ENCODE measurements at regions not wholly inside any gene's neighbourhood (a gene's known extent, or its start where the extent isn't known, plus 50 kb on each side); places are given as distances from the start of the nearest gene placed in this dataset.
"Not testable (repeated sequence)": the region's sequence is repeated elsewhere in the genome, so short reads cannot be mapped to it uniquely, and the experiment has no call there.

GRCh38 chr3:196147116-196147515 is 64.1 kb downstream of the ZDHHC19 start:
- no peak for DNase-seq (ENCODE audit: low read depth in 4 of 4, low spot score in 3 of 4)

DNA sequence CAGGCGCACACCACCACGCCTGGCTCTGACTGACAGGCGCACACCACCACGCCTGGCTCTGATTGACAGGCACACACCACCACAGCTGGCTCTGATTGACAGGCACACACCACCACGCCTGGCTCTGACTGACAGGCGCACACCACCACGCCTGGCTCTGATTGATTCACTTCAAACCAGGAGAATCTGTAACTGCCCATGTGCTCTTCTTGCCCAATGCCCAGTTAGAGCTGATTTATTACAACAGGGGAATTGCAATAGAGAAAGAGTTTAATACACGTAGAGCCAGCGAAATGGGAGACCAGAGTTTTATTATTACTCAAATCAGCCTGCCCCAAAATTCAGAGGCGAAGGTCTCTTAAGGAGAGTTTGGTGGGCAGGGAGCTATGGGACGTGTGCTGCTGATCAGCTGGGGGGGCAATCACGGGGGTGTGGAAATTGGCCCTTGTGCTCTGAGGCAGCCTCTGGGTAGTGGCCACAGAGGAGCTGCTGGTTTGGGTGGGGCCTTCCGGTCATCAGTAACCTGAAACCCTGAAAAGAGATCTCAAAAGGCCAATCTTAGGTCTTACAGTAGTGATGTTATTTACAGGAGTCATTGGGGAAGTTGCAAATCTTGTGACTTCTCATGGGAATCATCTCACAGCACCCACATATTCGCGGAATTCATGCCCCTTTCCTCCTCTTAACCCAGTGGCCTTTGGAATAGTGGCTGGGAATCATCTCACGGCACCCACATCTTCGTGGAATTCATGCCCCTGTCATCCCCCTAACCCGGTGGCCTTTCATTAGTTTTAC is 63.8 kb upstream of the TFRC start:
- DNase-seq (ENCODE audit: low read depth in 4 of 4, low spot score in 3 of 4), result no peak

DNA sequence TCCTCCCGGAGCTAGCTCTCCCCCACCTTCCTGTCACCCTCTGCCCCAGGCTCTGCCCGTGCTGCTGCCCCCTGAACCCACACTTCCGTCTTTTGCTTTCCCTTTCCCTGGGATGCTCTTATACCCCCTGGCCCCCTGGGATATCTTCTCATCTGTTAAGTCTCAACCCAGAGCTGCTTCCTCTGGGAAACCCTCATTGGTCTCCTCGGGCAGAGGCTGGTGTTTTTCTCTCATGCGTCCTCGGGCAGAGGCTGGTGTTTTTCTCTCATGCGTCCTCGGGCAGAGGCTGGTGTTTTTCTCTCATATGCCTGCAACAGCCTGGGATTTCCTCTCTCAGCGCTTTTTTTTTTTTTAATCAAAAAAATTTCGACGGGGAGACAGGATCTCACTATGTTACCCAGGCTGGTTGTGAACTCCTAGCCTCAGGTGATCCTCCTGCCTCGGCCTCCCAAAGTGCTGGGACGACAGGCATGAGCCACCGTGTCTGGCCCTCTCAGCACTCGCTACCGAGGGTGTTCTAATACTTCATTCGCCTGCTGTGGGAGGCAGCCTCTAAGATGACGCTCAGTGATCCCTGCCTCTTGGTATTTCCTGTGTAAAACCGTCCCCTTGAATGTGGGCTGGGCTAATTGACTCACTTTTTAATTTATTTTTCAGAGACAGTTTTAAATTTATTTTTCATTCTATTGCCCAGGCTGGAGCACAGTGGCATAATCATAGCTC is 62.7 kb upstream of the TFRC start:
- DNase-seq (ENCODE audit: low read depth in 4 of 4, low spot score in 3 of 4), result no peak

DNA sequence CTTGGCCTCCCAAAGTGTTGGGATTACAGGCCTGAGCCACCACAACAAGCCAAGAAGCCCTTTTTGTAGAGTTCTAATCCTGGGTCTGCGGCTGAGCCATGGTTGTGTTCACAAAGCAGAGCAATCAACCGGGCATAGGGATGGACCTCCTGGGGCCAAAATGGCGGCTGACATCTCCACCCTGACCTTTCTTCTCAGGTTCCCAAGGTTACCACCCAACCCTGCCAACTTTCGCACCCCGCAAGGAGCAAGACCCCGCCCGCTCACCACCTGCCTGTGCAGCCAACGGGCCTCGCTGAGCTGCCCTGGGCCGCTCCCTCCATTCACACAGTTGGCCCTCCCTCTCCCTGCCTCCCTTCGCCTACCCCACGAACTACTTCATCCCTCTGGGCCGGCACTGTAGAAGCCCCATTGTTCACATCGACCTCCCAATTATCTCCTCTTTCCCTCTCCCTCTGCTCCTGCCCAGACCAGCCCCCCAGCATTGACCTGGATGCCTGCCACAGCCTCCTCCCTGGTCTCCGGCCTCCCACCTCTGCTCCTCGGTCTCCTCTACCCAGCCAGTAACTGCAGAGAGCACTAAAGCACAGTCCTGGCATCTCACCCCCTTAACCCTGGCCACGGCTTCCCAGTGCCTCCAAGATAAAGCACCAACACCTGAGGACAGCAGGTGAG is 62.0 kb upstream of the TFRC start:
- DNase-seq (ENCODE audit: low read depth in 4 of 4, low spot score in 3 of 4), result no peak

GRCh38 chr3:196142202-196142956 is 60.5 kb upstream of the TFRC start:
- DNase-seq (ENCODE audit: low read depth in 4 of 4, low spot score in 3 of 4), result peak in 1 of 4 donors; percentile 22

- no peak for DNase-seq (ENCODE audit: low read depth in 4 of 4, low spot score in 3 of 4)
Measured at GRCh38 chr3:196141866-196142201, 59.9 kb upstream of the TFRC start.

DNA sequence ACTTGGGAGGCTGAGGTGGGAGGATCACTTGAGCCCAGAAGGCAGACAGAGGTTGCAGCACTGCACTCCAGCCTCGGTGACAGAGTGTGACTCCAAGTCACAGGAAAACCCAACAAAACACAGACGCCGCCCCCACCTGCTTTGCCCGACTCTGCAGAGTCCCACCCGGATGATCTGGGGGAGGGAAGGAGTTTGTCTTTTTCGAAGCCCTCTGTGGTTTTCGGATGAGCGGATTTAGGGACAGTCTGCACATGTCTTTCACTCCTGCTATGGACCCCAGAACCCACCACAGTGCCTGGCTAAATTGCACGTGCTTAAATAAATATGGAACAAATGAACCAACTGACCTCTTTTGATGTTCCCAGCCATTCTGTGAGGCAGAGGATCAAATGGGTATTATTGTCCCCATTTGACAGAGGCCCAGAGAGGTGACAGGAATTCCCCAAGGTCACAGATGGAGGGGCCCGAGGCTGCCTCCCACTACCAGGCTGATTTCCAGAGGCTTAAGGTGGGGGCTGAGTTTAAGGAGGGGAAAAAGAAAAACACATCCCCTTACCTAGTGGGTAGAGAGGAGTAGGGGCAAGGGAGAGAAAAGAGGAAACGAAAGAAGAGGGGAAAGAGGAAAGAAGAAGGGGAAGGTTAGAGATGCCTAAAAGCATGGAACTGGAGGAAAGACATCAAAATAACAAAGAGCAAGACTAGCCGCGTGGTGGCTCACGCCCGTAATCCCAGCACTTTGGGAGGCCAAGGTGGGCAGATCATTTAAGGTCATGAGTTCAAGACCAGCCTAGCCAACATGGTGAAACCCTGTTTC is 59.4 kb upstream of the TFRC start:
- no peak for DNase-seq (ENCODE audit: low read depth in 4 of 4, low spot score in 3 of 4)

GRCh38 chr3:196140224-196140623 is 58.3 kb upstream of the TFRC start:
- no peak for DNase-seq (ENCODE audit: low read depth in 4 of 4, low spot score in 3 of 4)

DNA sequence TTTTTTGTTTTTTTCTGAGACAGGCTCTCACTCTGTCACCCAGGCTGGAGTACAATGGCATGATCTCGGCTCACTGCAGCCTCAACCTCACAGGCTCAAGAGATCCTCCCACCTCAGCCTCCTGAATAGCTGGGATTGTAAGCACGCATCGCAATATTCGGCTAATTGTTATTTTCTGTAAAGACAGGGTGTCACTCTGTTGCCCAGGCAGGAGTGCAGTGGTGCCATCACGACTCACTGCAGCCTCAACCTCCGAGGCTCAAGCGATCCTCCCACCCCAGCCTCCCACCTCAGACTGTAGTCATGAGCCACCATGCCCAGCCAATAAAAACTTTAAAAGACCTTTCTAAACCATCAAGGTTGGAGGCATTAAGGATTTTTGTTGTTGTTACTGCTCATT is 57.4 kb upstream of the TFRC start:
- DNase-seq (ENCODE audit: low read depth in 4 of 4, low spot score in 3 of 4), result no peak

DNA sequence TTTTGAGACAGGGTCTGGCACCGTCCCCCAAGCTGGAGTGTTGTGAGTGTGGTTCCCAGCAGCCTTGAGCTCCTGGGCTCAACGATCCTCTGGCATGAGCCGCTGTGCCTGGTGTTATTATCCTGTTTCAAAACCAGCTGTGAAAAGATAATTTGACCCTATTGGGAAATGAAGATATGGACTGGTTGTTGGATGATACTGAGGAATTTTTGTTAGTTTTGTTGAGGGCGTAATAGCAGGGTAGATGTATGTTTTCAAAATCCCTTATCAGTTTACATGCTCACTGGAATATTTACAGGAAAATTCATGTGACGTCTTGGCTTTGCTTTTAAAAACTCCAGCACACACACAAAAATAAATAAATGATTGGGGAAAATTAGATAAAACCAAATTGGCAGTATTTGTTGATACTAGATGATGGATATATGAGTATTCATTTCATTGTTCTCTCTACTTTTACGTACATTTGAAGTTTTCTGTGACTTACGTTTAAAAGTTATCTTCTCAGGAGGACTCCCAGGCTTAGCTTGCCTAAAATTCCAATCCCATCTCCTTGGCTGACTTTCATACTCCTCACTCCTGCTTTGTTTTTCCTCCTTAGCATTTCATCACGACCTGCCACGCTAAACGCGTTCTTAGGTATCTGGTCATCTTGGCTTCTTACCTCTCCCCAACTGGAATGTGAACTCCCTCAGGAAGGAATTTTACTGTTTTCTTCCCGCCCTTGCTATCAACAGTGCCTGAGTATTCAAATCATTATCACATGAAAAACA is 56.8 kb upstream of the TFRC start:
- no peak for DNase-seq (ENCODE audit: low read depth in 4 of 4, low spot score in 3 of 4)

GRCh38 chr3:196136640-196136989 is 54.7 kb upstream of the TFRC start:
- DNase-seq (ENCODE audit: low read depth in 4 of 4, low spot score in 3 of 4), result not testable (repeated sequence)

- DNase-seq (ENCODE audit: low read depth in 4 of 4, low spot score in 3 of 4), result no peak
Measured at GRCh38 chr3:196135693-196136639, 54.1 kb upstream of the TFRC start.

GRCh38 chr3:196134691-196135090 is 52.8 kb upstream of the TFRC start:
- DNase-seq (ENCODE audit: low read depth in 4 of 4, low spot score in 3 of 4), result no peak

GRCh38 chr3:196133869-196134268 is 52.0 kb upstream of the TFRC start:
- DNase-seq (ENCODE audit: low read depth in 4 of 4, low spot score in 3 of 4), result not testable (repeated sequence)

DNA sequence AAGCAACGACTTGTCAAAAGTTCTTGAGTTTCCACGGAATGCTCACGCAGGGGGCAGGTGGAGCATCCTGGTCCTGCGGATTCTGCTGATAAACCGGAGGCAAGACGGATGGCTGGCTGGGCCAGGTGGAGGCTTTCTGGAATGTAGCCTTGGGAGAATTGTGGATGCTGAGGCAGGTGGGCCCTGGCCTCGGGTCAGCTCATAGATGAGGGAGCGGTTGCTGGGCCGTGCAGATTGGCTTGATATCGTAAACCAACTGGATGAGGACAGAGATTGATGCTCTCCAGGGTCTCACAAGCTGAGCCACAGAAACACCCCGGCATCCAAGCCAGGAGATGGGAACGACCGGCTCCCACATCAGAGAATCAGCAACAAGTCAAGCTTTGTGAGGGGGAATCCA is 50.0 kb upstream of the TFRC start:
- no peak for DNase-seq (ENCODE audit: low read depth in 4 of 4, low spot score in 3 of 4)
